HUES48 (cell line): ENCODE measurements at regions not wholly inside any gene's neighbourhood (a gene's known extent, or its start where the extent isn't known, plus 50 kb on each side); places are given as distances from the start of the nearest gene placed in this dataset.

Source experiments
- H3K27ac ChIP-seq: one replicate; pipeline ENCODE4 v1.7.0; 2013; ENCODE audit warnings: low read depth, low read length, inconsistent platforms
- H3K27me3 ChIP-seq: 2 replicates; pipeline ENCODE4 v1.6.1; 2013; ENCODE audit warnings: mild to moderate bottlenecking, low read length; ENCODE audit not compliant: control insufficient read depth, insufficient read depth
- H3K36me3 ChIP-seq: 2 replicates; pipeline ENCODE4 v1.6.1; 2013; ENCODE audit warnings: low read length; ENCODE audit not compliant: control insufficient read depth, insufficient read depth
- H3K4me1 ChIP-seq: 2 replicates; pipeline ENCODE4 v1.6.1; 2013; ENCODE audit warnings: mild to moderate bottlenecking, low read length; ENCODE audit not compliant: control insufficient read depth, insufficient read depth
- H3K4me3 ChIP-seq: 2 replicates; pipeline ENCODE4 v1.5.1; 2013; ENCODE audit warnings: mild to moderate bottlenecking, low read depth, low read length
- H3K9ac ChIP-seq: 2 replicates; pipeline ENCODE4 v1.6.1; 2013; ENCODE audit warnings: mild to moderate bottlenecking, low read depth, low read length, moderate library complexity
- H3K9me3 ChIP-seq: 2 replicates; pipeline ENCODE4 v1.6.1; 2013; ENCODE audit warnings: low read length; ENCODE audit not compliant: control insufficient read depth, insufficient read depth

- Histone ChIP-seq H3K9ac (no peak overlapping the region), H3K36me3 (no peaks in the 10 kb centered on the region), H3K4me3 (no peak overlapping the region), H3K27me3 (no peaks in the 10 kb centered on the region), H3K27ac (no peak overlapping the region), H3K4me1 (no peaks in the 10 kb centered on the region), H3K9me3 (peaks cover 18% of the 10 kb centered on the region)
These were observed 279.3 kb downstream of the MZT1 start for GRCh38 chr13:72448082-72448481.

DNA sequence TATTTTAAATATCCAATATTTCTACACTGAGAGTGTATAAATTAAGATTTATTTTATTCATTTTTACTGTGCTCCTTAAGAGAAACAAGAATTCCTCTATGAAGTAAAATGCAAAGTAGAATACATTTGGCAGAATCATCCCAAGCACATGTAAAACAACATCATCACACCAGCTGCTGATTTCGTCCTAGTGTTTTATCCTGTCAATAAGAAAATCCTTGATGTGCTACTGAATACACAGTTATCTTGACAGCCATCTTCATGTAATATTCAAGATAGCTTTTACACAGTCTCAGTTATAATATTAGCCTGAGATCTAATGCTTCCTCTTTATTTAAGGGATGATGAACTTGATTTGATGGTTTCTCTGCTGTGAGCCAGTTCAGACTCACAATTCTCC lies 282.4 kb downstream of the MZT1 start:
- Histone ChIP-seq H3K4me3 (no peak overlapping the region), H3K27ac (no peak overlapping the region), H3K9ac (no peak overlapping the region), H3K4me1 (no peaks in the 10 kb centered on the region), H3K27me3 (no peaks in the 10 kb centered on the region), H3K36me3 (no peaks in the 10 kb centered on the region), H3K9me3 (peaks cover 18% of the 10 kb centered on the region)

DNA sequence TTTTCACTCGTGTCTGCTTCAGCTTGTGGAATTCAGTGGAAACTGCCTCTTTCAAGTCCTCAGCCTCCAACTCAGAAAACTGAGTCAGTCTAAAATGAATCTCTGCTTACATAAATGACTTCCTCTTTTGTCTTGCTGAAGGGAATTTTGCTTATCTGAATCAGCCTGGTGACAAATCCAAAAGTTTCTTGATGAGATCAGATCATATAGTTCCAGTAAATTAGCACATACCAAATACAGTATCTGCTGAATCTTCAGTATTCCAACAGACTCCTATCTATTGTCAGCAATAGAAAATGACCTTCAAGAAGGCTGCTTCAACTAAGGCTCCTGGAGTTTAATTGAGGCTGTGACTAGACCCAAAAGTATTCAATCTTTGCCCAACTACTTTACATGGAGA lies 290.0 kb downstream of the MZT1 start:
- Histone ChIP-seq H3K36me3 (no peaks in the 10 kb centered on the region), H3K4me3 (no peak overlapping the region), H3K4me1 (no peaks in the 10 kb centered on the region), H3K27ac (no peak overlapping the region), H3K9me3 (no peaks in the 10 kb centered on the region), H3K27me3 (no peaks in the 10 kb centered on the region), H3K9ac (no peak overlapping the region)

GRCh38 chr13:72435251-72435650 lies 292.2 kb downstream of the MZT1 start:
- Histone ChIP-seq H3K9ac (no peak overlapping the region), H3K4me1 (peaks cover 16% of the 10 kb centered on the region), H3K9me3 (no peaks in the 10 kb centered on the region), H3K36me3 (no peaks in the 10 kb centered on the region), H3K4me3 (no peak overlapping the region), H3K27ac (no peak overlapping the region), H3K27me3 (no peaks in the 10 kb centered on the region)

DNA sequence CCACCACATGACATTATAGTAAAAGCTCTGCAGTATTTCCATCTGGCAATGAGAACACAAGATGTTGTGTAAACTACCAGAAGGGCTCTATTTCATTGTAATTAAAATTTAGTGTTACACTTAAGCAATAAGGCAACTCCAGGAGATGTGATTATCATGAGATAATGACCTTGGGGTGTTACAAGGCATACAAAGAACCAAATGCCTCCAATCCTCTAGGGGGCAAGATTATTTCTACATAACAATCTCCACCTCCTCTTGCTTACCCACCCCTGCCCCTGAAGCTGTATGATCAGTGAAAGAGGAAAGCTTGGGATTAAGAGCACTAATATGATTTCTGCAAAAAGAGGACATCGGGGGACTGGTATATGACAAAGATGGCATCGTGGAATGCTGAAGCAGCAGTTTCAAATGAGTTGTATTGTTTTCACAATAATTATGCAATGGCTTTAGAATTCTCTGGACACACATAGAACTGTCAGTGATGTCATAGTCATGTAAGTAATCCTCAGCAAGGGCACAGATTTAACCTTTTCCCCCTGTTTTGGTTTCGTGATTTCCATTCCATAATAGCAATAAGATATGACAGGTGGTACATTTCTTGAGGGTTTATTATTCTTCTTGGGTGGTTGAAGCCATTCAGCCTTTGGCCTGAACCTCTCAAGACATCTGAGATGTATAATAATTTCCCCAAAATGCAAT lies 295.3 kb downstream of the MZT1 start:
- Histone ChIP-seq H3K27ac (peak overlapping the region; percentile 67), H3K9ac (no peak overlapping the region)

DNA sequence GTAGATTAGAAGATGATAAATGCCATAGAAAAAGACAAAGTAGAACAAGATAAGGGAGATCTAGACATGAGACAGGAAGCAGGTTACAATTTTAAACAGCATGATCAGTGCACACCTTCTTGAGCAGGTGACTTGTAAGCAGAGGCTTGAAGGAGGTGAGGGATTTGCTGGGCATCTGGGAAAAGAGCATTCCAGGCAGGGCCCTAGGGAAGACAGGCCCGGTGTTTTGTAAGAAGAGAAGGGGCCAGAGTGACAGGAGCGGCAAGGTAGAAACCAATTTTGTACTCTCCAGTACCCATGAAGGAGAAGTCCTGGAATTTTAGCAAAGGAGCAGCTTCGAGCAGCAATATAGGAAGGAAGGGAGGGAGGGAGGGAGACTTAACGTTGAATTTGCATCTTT lies 296.5 kb downstream of the MZT1 start:
- Histone ChIP-seq H3K4me1 (peaks cover 19% of the 10 kb centered on the region), H3K36me3 (no peaks in the 10 kb centered on the region), H3K27ac (no peak overlapping the region)

More for the DNA sequence above, 295.3 kb downstream of the MZT1 start:
- H3K4me1 ChIP-seq: peaks cover 19% of the 10 kb centered on the region
- no peaks in the 10 kb centered on the region for H3K36me3 ChIP-seq
- no peaks in the 10 kb centered on the region for H3K27me3 ChIP-seq
- no peak overlapping the region for H3K4me3 ChIP-seq
- H3K9me3 ChIP-seq: no peaks in the 10 kb centered on the region

GRCh38 chr13:72427757-72428528 lies 299.5 kb downstream of the MZT1 start:
- no peak overlapping the region for H3K4me3 ChIP-seq
- no peaks in the 10 kb centered on the region for H3K27me3 ChIP-seq
- peaks cover 19% of the 10 kb centered on the region for H3K4me1 ChIP-seq

More for the DNA sequence above, 296.5 kb downstream of the MZT1 start:
- Histone ChIP-seq H3K4me3 (no peak overlapping the region), H3K9me3 (no peaks in the 10 kb centered on the region), H3K27me3 (no peaks in the 10 kb centered on the region), H3K9ac (no peak overlapping the region)

GRCh38 chr13:72424059-72424458 lies 303.4 kb downstream of the MZT1 start:
- Histone ChIP-seq H3K9me3 (no peaks in the 10 kb centered on the region), H3K9ac (no peak overlapping the region), H3K36me3 (no peaks in the 10 kb centered on the region), H3K27me3 (no peaks in the 10 kb centered on the region), H3K27ac (no peak overlapping the region), H3K4me1 (no peaks in the 10 kb centered on the region), H3K4me3 (no peak overlapping the region)

More at GRCh38 chr13:72427757-72428528, 299.5 kb downstream of the MZT1 start:
- Histone ChIP-seq H3K36me3 (no peaks in the 10 kb centered on the region), H3K27ac (no peak overlapping the region), H3K9ac (no peak overlapping the region), H3K9me3 (no peaks in the 10 kb centered on the region)

DNA sequence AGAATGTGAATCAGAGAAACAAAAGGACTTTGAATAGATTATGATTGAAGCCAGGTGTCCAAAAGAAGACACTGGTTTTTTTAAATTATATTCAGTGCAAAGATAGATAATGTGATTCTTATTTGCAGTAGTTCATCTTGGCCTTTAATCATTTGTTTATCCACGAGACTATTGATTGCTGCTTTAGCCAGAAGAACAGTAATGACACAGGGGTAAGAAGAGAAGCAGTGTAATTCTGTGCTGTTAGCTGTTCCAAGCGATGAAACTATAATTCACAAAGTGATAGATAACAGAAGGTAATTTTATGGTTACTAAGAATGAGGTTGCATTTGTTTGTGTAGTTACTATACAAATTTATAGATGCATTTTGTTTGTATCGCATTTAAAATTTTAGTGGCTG lies 311.6 kb downstream of the MZT1 start:
- H3K9ac ChIP-seq: no peak overlapping the region
- no peak overlapping the region for H3K27ac ChIP-seq
- no peak overlapping the region for H3K4me3 ChIP-seq

GRCh38 chr13:72412481-72412880 lies 314.9 kb downstream of the MZT1 start:
- Histone ChIP-seq H3K9me3 (no peaks in the 10 kb centered on the region), H3K27ac (no peak overlapping the region), H3K27me3 (no peaks in the 10 kb centered on the region), H3K9ac (no peak overlapping the region), H3K4me1 (0 out of 2 replicates have a peak, but pooled peaks cover 5% of the 10 kb centered on the region), H3K4me3 (no peak overlapping the region), H3K36me3 (no peaks in the 10 kb centered on the region)

More for the DNA sequence above, 311.6 kb downstream of the MZT1 start:
- Histone ChIP-seq H3K27me3 (no peaks in the 10 kb centered on the region), H3K36me3 (no peaks in the 10 kb centered on the region), H3K9me3 (no peaks in the 10 kb centered on the region), H3K4me1 (0 out of 2 replicates have a peak, but pooled peaks cover 5% of the 10 kb centered on the region)

- Histone ChIP-seq H3K27me3 (no peaks in the 10 kb centered on the region), H3K27ac (no peak overlapping the region), H3K4me1 (no peaks in the 10 kb centered on the region), H3K4me3 (no peak overlapping the region), H3K9me3 (no peaks in the 10 kb centered on the region), H3K36me3 (no peaks in the 10 kb centered on the region), H3K9ac (no peak overlapping the region)
These were observed 322.0 kb downstream of the MZT1 start for GRCh38 chr13:72405441-72405840.
